Tibial nerve (tissue), 4 donors: ENCODE measurements at regions not wholly inside any gene's neighbourhood (a gene's known extent, or its start where the extent isn't known, plus 50 kb on each side); places are given as distances from the start of the nearest gene placed in this dataset.

Experiments
- EP300 ChIP-seq, 2 donors: sonication (generic); formaldehyde crosslinking; IDR thresholded peaks; one replicate each; pipeline ENCODE4 v1.6.1; 2017; ENCODE audit warnings: antibody characterized with exemption in 2 of 2, mild to moderate bottlenecking in 1 of 2
- POLR2A ChIP-seq, 2 donors: fragments of 450-650 bp; IDR thresholded peaks; one replicate each; pipeline ENCODE4 v1.6.1; 2017; ENCODE audit warnings: antibody characterized with exemption in 2 of 2, mild to moderate bottlenecking in 2 of 2, moderate library complexity in 2 of 2
- TF ChIP-seq, protein P1 (sequence below), 5 experiments: fragments of 200-600 bp in 3 of 5; fragments of 450-650 bp in 2 of 5; sonication (generic) in 3 of 5; IDR thresholded peaks; one replicate each; pipeline ENCODE4 v1.5.1; 2016 to 2019; ENCODE audit warnings: antibody characterized with exemption in 5 of 5, mild to moderate bottlenecking in 3 of 5, moderate library complexity in 2 of 5

DNA sequence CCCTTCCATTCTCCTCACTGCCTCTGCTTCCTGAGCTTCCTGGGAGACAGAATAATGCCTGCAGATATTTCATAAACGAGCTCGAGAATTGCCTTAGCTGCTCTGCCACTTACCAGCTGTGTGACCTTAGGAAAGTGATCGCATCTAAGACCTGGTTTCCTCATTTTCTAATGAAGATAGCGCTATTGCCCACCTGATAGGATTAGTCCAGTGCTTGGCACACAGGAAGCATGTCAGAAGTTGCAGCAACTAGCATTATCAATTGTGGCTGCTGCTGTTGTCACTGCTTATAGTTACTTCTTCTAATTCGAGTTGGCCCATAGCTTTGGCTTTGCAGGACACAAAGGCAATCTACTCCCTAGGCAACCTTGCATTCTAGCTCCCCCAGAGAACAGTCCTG is 305.5 kb upstream of the SGK1 start:
- TF ChIP-seq, protein P1, sequence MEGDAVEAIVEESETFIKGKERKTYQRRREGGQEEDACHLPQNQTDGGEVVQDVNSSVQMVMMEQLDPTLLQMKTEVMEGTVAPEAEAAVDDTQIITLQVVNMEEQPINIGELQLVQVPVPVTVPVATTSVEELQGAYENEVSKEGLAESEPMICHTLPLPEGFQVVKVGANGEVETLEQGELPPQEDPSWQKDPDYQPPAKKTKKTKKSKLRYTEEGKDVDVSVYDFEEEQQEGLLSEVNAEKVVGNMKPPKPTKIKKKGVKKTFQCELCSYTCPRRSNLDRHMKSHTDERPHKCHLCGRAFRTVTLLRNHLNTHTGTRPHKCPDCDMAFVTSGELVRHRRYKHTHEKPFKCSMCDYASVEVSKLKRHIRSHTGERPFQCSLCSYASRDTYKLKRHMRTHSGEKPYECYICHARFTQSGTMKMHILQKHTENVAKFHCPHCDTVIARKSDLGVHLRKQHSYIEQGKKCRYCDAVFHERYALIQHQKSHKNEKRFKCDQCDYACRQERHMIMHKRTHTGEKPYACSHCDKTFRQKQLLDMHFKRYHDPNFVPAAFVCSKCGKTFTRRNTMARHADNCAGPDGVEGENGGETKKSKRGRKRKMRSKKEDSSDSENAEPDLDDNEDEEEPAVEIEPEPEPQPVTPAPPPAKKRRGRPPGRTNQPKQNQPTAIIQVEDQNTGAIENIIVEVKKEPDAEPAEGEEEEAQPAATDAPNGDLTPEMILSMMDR (IDR thresholded peaks at IDR 0.05) = no peak
- TF ChIP-seq EP300 (IDR thresholded peaks at IDR 0.05) (no peak), POLR2A (IDR thresholded peaks at IDR 0.05) (no peak)
